GM19238 (cell line): ENCODE measurements at regions not wholly inside any gene's neighbourhood (a gene's known extent, or its start where the extent isn't known, plus 50 kb on each side); places are given as distances from the start of the nearest gene placed in this dataset.

Experiments used
- DNase-seq: peaks from one replicate; pipeline ENCODE4 v3.0.0; 2011; ENCODE audit warnings: low spot score; ENCODE audit not compliant: insufficient read length

DNA sequence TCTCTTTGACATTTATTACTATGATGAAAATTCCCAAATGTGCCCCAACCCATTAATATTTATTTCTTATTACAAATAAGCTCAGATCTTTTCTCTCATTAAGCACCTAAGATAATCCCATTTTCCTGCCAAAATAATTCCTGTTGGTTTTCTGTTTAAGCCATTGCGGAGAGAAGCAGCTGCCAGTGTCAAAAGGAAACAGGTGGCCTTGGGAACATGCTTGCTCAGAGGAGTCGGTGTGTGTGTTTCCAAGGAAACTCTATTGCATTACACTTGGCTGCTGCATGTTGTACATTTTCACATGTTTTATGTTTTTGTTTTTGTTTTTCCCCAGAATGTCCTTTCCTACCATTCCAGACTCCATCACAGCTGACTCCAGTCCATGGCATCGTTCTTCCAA is 56.4 kb downstream of the CD24 start:
- no peak for DNase-seq

DNA sequence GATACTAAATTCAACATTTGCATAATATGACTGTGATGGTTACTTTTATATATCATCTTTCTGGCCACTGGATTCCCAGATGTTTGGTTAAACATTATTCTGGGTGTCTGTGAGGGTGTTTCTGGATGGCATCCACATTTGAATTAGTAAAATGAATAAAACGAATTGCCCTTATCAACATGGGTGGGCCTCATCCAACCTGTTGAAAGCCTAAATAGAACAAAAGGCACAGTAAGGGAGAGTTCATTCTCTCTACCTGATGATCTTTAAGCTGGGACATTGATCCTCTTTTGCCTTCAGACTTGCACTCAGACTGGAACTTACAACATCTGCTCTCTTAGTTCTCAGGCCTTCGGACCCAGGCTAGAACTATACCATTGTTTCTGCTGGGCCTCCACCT is 57.6 kb downstream of the CD24 start:
- DNase-seq: no peak

DNA sequence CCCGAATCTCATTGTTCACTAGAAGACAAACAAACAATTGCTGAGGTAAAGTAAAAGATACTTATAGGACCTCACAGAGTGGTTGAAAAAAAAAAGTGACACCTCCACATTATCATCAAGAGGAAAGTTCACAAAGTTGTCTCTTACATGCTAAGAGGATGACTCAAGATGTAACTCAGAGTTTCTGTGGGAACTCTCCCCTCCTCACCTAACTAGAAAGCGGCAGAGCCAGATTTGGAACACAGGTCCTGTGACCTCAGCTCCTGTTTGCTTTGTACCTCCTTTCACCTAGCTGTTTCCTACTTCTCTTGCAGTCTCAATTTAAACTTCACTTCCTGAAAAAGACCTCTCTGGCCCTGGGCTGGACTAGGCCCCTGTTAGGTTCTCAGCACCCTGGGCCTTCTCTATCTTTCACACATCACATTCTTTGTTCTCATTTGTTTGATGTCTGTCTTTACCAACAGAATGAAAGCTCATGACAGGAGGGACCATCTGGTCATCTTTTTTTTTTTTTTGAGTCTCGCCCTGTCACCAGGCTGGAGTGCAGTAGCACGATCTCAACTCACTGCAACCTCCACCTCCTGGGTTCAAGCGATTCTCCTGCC is 60.8 kb downstream of the CD24 start:
- DNase-seq: no peak

DNA sequence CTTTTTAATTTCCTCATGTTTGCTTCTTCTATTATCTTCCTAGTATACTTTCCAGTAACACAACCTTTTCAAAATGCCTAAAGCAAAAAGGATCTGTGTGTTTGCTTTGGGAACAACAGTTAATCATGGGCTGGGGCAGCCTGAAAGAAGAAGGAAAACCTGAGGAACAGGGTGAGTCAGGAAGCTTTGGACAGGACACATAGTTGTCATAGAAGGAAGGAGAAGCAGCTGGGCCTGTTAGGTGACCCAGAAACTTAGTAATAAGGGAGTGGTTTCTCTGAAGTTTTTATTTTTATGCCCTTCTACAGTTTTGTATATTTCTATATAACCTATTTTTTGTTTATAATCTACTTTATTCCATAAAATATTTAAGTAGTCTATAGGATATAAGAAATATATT is 61.4 kb downstream of the CD24 start:
- no peak for DNase-seq

DNA sequence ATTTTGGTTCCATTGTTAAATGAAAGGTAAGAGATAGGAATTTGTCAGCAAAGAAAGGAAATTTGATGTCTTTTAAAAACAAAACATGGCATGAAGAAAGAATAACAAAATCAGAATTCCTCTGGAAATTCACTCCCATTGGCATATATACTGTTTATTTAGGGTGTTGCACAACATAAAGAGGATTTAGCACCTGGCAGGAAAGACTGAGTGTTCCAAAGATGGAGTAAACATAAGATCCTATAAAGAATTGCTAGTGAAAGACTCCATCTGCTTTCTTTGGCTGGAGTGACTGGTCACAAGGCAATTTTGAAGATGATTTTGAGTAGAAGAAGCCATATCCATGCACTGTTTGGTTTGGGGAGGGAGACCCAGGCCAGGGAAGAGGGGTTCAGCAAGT is 62.4 kb downstream of the CD24 start:
- no peak for DNase-seq

DNA sequence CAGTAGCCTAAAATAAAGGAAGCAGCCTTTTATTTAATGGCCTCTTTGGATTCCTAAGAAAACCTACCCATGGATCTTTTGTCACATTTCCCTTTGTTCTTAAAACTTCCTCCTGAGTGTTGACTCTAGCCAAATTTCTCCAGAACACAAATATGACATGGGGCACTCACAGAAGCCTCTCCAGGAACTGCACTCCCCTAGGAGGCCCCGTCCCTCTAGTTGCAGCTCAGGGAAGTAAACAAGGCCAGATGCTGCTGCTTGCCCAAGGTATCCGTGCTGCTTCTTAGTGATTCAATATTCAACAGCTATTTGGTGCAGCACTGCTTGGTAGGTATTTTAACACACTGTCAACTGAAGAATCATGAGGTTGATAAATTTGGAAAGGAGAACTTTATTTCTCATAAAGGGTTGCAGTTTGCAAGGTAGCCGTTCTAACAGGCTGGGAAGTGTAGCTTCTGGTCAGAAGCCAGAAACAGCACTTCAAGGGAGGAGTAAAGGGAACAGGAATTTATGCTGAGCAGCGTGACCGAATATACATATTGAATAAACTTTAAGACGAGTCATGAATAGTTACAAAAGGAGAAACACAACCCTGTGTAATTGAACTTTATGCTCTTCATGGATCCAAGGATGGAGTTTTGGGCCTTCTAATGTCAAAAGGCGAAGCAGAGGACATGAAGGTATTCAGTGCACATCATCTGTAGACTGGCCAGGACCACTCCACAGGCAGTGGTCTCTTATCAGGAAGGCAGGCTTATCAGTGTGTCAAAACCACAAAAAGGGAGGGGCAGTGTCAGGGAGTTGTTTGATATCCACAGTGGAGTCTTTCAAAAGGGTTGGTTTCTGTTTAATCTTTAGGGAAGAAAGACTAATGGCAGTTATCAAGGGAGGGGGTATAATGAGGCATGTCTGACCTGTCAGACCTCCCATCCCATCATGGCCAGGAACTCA is 63.3 kb downstream of the CD24 start:
- DNase-seq: no peak

DNA sequence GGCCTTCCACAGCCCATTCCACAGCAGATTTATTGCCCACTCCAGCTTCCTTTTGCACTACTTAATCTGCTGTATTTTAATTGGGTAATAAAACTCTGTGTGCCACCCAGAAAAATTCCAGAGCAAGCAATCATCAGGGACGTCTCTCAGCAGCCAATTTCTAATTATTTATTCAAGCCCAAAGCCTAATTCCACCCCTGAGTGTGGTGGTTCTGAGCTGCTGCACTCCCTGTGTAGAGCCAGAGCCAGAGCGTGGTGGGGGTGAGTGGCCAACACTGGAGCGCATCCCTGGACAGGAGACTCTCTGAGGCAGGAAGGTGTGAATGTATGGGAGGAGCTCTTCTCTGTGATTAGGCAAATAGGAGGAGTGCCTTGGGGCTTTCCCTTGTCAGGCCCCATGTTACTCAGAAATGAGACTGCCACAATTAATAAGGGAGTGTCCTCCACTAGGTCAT is 66.1 kb downstream of the CD24 start:
- DNase-seq: no peak

DNA sequence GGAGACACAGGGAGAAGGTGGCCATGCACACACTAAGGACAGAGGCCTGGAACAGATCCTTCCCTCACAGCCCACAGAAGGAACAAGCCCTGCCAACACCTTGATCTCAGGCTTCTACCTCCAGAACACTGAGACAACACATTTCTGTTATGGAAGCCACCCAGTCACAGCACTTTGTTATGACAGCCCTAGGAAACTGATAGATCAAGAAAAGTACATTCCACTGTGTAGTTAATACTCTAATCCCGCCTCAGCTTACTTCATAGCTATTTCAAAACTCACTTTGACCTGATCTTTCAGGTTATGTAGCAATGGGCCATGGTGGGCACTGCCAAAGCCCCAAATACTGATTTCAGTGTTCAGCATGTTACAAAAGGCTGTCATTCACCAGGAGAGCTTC is 66.8 kb downstream of the CD24 start:
- DNase-seq: no peak

DNA sequence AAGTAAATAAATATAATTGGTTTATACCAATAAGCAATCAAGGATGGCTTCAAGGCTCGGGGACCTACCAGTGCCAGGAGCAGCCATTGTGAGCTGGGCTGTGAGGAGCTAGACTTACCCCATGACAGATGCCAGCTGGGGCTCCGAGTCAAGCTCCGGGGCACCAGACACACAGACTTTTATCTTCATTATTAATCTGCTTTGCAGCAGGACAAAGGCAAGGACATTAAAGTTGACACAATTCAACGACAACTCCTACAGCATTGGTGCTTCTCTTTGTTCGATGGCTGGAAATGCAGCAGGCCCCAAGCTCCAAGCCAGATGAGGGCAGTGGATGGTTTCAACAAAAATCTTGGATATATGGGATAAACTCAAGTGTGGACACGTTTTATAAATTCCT is 68.3 kb downstream of the CD24 start:
- no peak for DNase-seq

DNA sequence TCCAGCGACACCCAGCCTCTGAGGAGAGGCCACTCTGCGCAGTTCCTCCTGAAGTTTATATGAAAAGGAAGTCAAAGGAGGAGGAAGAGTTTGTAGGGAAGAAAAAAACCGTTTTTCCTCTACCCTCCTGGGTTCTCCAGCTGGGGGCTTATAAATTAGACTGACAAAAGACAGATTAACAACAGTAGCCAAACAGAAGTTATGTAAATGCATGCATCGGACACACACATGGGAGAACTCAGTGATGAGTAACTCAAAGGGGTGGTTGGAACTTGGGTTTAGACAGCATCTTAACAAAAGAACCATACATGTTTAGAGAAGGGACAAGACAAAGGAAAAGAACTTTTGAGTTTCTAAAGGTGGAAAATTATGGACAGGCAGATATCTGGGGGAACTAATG is 71.2 kb downstream of the CD24 start:
- no peak for DNase-seq

DNA sequence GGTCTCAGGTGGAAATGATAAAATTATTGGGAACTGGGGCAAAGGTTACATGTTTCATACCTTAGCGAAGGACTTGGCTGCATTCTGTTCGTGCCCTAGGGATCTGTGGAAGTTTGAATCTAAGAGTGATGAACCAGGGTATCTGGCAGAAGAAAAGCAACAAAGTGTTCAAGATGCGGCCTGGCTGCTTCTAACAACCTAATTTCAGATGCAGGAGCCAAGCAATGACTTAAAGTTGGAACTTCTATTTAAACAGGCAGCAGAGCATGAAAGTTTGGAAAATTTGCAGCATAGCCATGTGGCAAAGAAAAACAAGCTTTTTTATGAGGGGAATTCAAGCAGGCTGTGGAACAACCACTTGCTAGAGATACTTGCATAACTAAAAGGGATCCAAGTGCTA is 73.5 kb downstream of the CD24 start:
- no peak for DNase-seq

DNA sequence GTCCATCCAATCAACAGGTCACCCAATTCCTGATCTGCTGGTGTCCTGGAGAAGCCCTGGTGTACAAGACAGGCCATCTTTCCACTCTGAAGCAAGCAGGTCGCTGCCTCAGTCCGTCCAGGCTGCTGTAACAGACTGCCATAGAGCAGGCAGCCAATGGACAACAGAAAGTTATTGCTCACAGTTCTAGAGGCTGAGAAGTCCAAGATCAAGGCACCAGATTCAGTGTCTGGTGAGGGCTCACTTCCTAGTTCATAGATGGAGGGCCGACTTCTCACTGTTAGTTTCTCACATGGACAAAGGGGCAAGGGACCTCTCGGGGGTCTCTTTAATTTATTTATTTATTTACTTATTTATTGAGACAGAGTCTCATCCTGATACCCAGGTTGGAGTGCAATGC is 74.8 kb downstream of the CD24 start:
- DNase-seq: no peak

DNA sequence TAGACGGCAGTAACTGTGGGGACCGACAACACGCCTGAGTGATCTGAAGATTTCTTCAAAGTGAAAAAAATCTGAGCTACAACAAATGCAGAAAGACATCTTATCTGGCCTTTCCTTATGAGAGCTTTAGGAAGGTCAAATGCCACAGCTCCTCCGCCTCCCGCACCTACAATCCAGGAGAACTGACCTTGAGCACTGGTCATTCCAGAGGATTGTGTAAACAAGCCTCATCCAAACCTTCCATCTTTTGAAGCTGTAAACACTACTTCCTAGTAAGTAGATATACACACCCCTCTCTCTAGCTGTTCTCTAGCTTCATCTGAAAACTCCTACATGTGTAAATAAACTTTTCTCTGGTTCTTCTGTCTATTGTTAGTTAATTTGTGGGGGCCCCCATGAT is 76.9 kb downstream of the CD24 start:
- no peak for DNase-seq

DNA sequence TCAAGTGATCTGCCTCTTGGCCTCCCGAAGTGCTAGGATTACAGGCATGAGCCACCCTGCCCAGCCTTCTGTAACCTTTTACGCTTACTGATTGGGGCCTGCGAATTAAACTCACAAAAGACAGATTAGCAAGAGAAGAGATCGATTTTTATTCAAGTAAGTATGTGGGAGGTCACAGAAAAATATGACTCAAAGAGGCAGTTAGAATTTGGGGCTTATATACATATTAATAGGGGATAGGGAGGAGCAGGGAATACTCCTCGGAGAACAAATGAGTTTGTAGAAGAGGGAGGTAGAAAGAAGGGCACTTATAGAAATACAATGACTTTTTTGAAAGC is 78.9 kb downstream of the CD24 start:
- no peak for DNase-seq

DNA sequence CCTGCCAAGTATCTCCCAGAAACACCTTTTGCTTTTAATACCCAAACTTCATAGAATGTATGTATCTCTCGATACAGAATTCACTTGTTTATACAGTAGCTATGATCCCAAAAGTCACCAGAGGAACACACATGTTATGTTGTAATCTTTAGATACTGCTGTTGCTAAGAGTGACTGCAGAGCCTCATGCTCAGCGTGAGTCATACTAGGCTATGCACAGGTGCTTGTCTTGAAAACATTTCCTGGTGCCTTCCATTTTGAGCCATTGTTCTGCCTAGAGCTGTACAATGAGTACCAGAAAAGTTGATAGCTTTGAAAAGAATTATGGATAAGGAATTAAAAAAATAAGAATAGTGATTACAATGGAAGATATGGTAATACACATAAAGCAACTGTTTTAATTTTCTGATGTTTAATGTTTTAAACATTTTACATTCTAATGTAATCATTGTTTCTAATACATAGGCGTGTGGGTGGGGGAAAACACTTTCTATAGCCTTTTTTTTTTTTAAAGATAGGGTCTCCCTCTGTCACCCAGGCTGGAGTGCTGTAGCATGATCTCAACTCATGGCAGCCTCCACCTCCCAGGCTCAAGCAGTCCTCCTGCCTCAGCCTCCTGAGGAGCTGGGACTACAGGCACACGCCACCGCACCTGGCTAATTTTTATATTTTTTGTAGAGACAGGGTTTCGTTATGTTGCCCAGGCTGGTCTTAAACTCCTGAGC is 79.4 kb downstream of the CD24 start:
- no peak for DNase-seq

DNA sequence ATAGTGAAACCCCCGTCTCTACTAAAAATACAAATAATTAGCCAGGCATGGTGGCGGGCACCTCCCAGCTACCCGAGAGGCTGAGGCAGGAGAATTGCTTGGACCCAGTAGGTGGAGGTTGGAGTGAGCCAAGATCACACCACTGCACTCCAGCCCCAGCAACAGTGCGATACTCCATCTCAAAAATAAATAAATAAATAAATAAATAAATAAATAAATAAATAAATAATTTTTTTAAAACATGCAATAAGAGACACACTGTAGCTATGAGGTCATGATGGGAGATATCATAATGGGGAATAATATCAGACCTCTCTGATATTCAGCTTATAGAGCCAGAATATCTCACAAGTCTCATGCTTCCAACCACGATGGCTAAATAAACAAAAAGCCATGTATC is 82.3 kb downstream of the CD24 start:
- DNase-seq: no peak

DNA sequence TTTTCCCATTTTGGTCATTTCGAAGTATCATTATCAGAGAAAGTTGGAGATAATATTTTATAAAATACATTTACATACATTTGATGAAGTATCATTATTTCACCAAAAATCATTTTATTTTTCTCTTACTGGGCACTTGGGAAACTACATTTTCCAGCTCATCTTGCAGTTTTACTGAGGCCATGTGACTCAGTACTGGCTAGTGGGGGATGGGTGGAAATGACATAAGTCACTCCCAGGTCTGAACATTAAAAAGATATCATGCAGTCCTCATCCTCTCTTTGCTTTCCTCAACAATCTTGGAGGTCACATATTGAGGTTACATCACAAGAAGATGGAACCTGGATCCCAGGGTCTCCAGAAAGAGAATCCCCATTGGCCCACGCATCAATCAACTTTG is 84.1 kb downstream of the CD24 start:
- DNase-seq: no peak

DNA sequence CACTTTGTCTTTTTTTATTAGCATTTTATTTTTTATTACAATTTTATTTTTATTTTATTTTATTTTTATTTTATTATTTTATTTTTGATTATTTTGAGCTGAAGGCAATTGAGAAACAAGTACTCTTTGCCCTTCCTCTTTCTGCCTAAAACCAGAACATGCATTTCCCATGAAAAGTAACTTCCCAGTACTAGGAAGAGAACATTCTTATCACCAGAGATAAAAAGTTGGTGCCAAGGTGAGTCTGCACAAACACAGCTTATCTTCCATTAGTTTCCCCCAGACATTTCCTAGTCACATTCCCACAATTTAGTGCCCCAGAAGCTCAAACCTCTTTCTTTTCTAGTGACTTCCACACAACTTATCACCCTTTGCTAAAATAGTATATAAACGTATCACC is 84.8 kb downstream of the CD24 start:
- DNase-seq: no peak

DNA sequence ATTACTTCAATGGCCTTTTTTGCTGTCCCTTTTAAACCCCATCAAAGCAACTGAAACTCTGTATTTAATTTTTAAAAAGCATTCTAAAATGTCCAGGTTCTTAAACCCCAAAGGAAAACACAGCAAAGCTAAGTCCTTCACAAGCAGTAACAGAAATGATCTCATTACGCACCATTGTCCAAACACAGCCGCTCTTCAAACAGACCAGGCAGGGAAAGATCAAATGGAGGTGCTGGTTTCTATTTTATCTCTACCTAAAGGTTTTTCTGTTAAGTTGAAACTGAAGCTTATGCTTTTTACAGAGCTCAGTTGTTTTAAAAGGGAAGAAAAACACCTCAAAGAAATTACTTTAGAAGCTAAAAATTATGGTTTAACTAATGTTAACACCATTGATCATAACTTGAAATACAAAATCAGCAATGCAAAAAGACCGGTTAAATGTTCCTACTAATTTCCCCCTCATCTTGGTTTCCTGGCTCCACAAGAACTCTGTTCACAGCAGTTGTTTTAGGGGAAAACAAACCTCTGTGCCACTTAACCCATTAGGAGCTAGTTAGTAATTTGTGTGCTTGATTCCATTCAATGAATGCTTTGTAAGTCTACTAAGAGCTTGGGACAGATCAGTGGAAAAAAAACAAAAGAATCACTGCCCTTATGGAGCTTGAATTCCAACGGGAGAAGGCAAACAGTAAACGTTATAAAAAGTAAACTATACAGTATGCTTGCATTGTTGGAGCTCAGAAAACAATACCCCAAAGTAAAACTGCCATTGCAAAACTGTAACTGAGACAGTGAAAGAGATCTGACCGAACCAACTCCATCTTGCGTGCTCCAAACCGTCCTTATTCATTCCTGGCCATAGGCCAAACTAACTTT is 87.4 kb downstream of the CD24 start:
- DNase-seq: no peak

DNA sequence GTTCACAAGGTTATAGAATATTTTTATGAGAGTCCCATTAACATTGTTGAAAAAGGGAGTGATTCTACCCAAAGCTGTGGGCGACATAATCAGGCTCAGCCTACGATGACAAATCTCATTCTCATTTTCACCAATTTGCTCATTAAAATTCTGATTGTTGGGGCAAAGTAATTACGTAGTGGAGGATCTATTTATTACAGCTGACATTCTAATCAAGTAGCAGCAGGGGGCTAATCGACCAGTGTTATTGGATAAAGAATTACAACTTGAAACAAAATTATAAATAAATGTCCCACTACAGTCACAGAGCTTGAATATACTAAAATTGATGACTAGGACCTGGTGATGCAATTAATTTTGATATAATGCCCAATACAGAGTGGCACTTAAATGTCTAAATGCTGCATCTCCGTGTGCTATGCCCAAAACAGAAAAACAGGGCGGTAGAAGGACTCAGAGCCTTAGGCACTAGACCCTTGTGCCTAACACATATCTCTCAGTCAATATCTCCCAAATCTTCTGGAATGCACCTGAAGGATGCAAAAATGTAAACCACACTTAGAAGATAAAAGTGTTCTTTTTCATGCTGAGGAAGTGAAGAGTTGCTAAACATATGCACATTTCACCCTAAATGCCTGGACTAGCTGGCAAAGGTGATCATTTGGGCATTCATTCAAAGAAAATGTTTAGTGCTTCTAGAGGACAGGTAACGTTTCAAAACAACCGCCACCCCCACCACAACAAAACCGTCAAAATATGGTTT is 88.3 kb downstream of the CD24 start:
- DNase-seq: no peak

DNA sequence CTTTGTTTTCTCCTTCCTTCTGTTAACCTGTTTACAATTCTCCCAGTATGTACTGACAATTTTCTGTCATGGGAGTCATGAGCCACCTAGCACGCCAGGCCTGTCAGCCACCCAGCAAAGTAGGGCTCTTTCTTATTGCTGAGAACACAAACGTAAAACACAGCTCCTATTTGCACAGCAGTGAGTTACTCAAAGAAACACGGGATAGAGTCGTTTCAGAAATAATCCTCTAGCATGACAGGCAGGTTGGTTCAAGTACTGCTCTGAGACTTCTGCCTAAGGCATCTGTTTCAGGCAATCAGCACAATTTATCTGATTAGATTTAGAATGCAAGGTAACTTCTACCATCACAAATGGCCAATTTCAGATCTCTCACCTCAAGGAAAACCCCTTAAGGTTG is 88.8 kb downstream of the CD24 start:
- DNase-seq: no peak
